ENCODE measurements at regions not wholly inside any gene's neighbourhood (a gene's known extent, or its start where the extent isn't known, plus 50 kb on each side); places are given as distances from the start of the nearest gene placed in this dataset.

- TF ChIP-seq ZFP30 (CRISPR knock-in tag; IDR thresholded peaks at IDR 0.05) (no peak), POU6F1 (CRISPR knock-in tag; IDR thresholded peaks at IDR 0.05; ENCODE audit: borderline replicate concordance, low read depth) (no peak), ZC3H10 (CRISPR knock-in tag; IDR thresholded peaks at IDR 0.05) (no peak), SNAI2 (CRISPR knock-in tag; IDR thresholded peaks at IDR 0.05) (no peak), ZFP3 (CRISPR knock-in tag; IDR thresholded peaks at IDR 0.05) (no peak)
- TF ChIP-seq, protein P1, sequence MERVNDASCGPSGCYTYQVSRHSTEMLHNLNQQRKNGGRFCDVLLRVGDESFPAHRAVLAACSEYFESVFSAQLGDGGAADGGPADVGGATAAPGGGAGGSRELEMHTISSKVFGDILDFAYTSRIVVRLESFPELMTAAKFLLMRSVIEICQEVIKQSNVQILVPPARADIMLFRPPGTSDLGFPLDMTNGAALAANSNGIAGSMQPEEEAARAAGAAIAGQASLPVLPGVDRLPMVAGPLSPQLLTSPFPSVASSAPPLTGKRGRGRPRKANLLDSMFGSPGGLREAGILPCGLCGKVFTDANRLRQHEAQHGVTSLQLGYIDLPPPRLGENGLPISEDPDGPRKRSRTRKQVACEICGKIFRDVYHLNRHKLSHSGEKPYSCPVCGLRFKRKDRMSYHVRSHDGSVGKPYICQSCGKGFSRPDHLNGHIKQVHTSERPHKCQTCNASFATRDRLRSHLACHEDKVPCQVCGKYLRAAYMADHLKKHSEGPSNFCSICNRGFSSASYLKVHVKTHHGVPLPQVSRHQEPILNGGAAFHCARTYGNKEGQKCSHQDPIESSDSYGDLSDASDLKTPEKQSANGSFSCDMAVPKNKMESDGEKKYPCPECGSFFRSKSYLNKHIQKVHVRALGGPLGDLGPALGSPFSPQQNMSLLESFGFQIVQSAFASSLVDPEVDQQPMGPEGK (CRISPR knock-in tag; IDR thresholded peaks at IDR 0.05; ENCODE audit: borderline replicate concordance), result no peak
- TF ChIP-seq, protein P2, sequence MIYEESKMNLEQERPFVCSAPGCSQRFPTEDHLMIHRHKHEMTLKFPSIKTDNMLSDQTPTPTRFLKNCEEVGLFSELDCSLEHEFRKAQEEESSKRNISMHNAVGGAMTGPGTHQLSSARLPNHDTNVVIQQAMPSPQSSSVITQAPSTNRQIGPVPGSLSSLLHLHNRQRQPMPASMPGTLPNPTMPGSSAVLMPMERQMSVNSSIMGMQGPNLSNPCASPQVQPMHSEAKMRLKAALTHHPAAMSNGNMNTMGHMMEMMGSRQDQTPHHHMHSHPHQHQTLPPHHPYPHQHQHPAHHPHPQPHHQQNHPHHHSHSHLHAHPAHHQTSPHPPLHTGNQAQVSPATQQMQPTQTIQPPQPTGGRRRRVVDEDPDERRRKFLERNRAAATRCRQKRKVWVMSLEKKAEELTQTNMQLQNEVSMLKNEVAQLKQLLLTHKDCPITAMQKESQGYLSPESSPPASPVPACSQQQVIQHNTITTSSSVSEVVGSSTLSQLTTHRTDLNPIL (CRISPR knock-in tag; IDR thresholded peaks at IDR 0.05; ENCODE audit: low read depth), result no peak
These were observed 114.8 kb upstream of the ANKRD30BL start for GRCh38 chr2:132276571-132276981.
